Right ventricle myocardium inferior (tissue), 1 donor: ENCODE measurements at regions not wholly inside any gene's neighbourhood (a gene's known extent, or its start where the extent isn't known, plus 50 kb on each side); places are given as distances from the start of the nearest gene placed in this dataset.

Experiments used
- ATAC-seq: fragments of 200-7000 bp; cut with Tn5 transposase; one replicate; pipeline ENCODE4 v1.9.1; 2020; ENCODE audit warnings: mild to moderate bottlenecking, moderate library complexity
- DNase-seq: peaks from one replicate; pipeline ENCODE4 v3.0.0; 2021; ENCODE audit errors: missing footprints
- intact Hi-C: fragments of 100-400 bp; cut with DNase I; formaldehyde crosslinking; loops from one replicate; pipeline ENCODE4 v1.11.0; 2022
- donor health status: DM: no; HTN: yes; CAD: no; lungs with severe emphysema.

DNA sequence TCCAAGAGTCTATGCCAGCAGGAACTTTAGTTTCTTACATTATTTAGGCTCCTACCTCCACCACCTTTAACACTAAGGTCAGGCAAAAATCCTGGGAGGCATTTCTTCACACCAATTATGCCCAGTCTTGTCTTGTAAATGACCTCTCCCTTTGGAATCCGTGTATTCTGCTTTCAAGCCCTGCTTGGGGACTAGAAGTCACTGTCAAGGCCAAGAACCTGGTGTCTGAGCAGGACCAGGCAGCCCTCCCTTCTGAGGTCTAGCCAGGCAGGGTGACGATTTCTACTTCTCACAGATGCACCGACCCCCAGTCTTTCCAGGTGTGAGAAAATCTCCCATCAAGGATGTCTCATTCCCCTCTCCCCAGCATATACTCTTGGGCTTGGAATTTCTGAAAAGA is 82.7 kb upstream of the C1QTNF7 start:
- ATAC-seq (no peak), DNase-seq (no peak)
- intact Hi-C loops, result no loop called here

DNA sequence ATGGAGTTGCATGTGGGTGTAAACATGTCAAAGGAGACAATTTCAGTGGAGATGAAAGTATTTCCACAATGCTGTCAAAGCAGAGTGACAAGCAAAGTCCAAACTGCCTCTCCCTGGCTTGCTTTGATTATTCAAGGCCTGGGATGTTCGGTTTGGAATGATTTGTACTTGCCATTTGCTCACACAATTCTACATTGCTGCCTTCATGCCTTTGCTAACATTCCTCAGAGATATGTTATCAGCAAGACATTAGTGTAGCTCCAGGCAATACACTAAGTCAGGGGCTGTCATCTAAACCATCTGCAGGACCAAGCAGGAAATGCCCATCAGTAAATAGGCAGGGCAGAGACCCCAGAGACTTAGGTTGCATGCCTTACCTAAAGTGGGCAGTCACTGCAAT is 79.6 kb upstream of the C1QTNF7 start:
- DNase-seq (no peak), ATAC-seq (no peak)
- intact Hi-C loops, result no loop called here

DNA sequence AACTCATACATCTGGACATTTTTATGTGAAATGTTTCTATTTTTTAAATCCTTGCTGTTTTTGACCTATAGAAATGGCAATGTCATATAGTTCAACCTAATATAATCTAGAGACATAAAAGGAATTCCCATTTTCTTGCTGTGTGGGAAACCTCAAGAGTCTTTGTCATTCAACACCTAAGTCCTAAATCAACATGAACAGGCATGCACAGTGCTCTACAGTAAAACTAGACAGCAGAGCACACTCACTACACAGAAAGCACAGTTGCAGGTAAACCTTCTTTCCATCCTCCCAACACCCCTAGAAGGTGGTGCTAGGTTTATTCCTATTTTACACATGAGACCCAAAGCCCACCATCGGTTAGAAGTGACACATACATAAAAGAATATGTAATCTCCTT is 79.1 kb upstream of the C1QTNF7 start:
- ATAC-seq (no peak), DNase-seq (no peak)
- intact Hi-C loops, result no loop called here

DNA sequence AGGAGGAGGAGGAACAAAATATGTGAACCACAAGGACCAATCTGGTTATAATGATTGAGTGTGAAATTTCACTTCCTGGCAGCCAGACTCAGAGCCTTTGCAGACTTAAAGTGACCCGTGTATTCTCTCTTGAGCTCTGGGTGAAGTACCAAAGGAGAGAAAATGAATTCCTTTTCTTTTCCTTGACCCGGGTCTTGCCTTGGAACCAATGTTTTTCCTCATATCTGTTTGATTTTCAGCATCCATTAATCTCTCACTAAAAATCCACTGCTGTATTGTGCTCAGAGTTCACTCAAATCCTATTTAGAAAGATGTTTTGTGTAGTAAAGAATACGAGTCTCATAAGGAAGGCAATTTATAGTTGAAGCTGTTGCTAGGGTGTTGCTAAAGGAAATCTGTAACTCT is 78.3 kb upstream of the C1QTNF7 start:
- intact Hi-C loops, result no loop called here
- no peak for DNase-seq
- ATAC-seq, result no peak

DNA sequence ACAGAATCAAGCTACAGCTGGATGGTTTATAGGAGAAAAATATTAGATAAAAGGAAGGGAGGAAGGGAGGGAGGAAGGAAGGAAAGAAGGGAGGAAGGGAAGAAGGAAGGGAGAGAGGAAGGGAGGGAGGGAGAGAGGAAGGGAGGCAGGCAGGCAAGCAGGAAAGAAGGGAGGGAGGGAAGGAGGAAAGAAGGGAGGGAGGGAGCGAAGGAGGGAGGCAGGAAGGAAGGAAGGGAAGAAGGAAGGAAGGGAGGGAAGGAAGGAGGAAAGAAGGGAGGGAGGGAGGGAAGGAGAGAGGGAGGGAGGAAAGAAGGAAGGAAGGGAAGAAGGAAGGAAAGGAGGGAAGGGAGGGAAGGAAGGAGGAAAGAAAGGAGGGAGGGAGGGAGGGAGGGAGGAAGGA is 77.9 kb upstream of the C1QTNF7 start:
- DNase-seq, result no peak
- no peak for ATAC-seq
- intact Hi-C loops, result no loop called here

DNA sequence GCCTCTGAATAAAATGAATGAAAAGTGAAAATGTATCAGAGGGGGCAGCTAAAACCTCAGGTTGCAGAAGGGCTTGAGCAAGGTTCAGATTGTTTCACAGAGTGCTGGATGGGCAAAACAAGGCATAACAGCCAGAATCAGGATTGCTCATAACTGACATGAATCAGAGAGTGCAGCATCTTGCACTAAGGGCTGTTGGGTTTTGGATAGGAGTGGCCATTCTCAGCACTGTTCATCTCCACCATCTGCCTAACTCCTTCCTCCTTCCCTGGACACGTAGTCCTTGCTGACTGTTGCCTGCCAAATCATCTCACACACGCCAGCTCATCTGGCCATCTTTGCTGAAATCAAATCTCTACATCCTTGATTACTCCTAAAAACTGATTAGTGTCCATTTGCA is 75.3 kb upstream of the C1QTNF7 start:
- ATAC-seq (peak; percentile 59), DNase-seq (no peak)
- intact Hi-C loops, result no loop called here

DNA sequence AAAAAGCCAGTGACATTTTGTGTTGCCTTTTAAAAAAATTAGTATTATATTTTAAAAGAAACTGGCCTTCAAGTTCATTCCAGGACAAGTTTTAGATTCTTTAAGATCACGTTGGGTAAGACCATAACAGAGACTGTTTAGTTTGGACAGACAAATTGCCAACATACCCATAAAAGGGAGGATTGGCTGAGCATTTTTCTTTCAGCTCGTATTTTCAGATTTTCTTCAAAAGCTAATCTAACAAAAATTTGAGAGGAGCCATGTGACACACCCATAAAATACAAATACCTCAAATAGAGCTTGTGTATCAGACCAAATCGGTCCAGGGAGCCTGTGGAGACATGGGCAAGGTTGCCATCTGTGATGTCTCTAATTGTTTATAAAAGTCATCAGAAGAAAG is 74.6 kb upstream of the C1QTNF7 start:
- ATAC-seq, result no peak
- no peak for DNase-seq
- intact Hi-C loops, result no loop called here

DNA sequence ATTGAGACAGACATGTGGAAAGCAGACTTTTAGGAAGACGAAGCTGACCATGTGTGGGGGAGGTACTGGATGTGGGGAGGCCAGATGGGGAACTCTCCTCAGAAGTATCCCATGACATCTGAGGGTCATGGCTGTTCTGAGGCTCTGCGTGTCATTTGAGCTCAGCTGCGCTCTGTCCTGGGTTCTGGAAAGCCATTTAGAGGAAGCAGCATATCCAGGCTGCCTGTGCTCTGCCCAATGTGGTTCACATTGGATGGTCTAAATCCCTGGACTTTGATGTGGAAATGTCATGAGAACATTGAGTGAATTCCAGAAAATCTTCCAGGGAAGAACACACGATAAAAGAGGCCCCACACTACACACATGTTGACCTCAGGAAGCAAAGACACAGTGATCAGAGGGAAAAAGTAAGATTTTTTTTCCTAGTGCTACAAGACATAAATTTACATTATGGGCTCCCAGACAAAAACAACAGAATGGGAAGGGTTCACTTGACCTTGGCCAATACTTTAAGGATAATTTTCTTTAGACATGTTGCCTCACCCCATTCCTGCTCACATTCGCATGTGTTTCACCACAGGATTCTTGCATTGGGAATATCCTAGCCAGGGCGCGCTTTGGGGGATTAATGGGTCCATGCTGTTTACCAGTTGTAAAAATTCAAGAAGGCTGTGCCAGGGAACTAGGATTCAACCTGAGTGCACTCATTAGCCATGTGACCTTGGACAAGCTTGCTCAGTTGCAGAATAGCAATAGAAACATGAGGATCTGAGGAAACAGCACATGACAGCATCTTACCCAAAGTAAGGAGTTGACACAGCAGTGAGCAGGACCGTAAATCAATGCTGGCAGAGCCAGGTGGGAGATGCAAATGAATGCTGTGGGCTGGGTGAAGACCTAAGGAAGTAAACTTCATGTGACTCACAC is 73.2 kb upstream of the C1QTNF7 start:
- intact Hi-C loops, result no loop called here
- ATAC-seq (no peak), DNase-seq (no peak)

DNA sequence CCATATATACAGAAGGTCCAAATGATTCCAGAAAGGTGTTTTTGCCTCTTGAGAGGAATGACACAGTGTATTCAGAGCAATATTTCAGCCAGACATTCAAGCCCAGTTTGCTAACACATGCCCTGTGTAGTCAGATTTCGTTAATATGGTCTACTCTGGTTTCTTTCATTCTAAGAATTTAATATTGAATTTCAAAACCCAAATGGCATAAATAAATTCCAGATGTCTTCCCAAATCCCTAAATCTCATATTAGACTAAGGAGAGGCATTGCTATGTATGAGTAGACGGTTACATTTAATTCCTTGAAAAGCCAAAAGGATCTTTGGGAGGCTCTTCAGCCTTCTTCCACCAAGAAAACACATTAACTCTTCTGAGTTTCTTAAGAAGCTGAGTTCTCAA is 66.3 kb upstream of the C1QTNF7 start:
- DNase-seq (no peak), ATAC-seq (no peak)
- intact Hi-C loops, result no loop called here

DNA sequence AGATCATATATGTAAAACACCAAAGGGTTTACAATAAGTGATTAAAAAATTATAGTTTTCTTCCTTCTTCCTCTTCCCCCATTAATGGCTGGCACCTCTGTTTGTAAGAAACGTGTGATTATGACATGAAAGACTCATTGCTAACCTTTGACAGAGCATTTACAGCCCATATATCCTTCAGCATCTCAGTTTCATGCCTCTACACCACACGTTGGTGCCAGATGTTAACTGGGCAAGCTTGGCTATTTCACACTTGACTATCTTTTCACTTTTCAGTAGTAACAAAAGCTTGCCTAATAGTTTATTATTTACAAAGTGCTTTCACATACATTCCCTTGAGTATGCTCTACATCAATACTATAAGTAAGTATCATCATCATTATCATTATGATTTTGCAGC is 65.3 kb upstream of the C1QTNF7 start:
- DNase-seq, result no peak
- no peak for ATAC-seq
- intact Hi-C loops, result no loop called here

DNA sequence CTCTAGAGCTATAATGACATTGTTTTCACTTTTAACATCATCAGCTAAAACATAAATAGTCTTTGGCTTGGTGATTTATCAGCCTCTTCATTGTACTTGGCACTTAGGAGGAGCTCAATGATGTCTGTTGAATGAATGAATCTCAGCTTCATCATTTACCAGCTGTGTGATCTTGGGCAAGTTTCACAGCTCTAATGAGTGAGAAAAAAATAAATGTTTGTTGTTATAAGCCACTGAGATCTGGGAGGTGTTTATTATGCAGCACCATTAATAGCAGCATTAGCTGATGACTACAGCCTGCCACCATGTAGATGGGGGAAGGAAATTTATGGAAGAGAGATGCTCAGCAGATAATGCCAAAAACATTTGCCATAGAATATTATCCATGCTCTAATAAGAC is 63.6 kb upstream of the C1QTNF7 start:
- ATAC-seq, result no peak
- no peak for DNase-seq
- intact Hi-C loops, result no loop called here

DNA sequence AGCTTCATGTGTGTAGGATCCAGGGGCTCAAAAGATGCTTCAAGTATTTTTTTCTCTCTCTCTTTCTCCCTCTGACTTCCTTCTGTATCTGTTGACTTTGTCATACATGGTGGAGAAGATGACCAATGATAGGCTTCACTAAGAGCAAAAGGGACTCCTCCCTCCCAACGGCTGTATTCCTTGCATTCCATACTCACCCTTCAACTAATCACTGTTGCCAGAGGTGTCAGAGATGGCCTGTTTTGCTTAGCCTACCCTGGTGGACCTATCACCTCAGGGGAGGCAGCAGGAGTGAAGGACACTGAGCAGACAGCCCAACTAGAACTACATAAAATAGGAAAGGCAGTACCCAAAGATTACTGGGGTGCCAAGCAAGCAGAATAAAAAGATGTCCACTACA is 62.2 kb upstream of the C1QTNF7 start:
- ATAC-seq, result no peak
- no peak for DNase-seq
- intact Hi-C loops, result no loop called here

DNA sequence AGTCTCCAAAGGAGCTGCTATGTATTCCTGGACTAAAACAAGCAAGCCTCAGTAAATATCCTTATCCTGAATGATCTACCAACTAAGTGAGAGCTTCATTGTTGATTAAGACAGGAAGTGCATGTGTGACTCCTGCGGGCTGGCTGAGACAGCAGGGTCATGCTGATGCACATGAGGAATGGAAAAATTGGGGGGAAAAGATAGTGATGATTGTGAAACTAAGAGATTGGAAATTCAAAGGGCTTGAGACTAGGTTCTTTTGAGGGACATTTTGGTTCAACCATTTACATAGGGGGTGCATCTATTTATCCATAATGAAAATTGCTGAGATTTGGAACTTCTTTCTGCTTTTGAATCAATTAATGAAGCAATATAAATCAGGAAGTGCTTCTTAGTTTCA is 61.1 kb upstream of the C1QTNF7 start:
- DNase-seq, result no peak
- intact Hi-C loops, result no loop called here

DNA sequence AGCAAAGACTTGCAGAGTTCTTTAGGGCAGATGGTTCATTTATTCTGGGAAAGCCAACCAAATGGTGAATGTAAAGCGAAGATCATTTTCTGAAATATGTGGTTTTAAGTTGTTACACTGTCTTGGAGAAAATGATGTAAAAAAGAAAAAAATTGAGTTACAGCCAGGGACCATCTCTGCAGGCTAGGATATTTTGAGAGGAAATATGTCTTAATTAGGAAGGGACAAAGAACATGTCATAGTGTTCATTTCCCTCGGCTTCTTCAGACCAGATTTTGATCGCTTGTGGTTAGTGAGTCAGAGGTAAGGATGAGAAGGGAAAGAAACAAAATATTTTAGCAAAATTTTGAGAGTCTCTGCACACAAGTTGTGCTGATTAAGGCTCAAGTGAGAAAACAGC is 59.0 kb upstream of the C1QTNF7 start:
- intact Hi-C loops, result no loop called here
- no peak for ATAC-seq

More for the DNA sequence above, 61.1 kb upstream of the C1QTNF7 start:
- ATAC-seq, result no peak

DNA sequence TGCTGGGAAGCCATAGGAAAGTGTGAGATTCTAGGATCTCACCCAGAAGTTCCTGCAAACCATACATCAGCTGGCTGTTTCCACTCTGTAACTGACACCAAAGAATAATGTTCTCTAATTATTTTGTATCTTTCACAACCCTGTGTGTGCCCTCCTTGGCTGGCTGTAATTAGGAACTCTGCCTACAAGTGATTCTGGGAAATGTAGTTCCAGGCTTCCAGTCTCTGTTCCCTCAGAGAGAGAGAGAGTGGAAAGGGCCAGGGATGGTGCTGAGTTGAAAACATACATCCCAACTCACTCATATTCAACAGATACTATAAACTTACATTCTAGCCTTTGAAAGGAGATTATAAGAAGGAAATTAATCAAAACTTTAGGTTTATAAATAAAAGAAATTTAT is 57.5 kb upstream of the C1QTNF7 start:
- intact Hi-C loops, result no loop called here
- ATAC-seq, result no peak

More for the DNA sequence above, 59.0 kb upstream of the C1QTNF7 start:
- no peak for DNase-seq

DNA sequence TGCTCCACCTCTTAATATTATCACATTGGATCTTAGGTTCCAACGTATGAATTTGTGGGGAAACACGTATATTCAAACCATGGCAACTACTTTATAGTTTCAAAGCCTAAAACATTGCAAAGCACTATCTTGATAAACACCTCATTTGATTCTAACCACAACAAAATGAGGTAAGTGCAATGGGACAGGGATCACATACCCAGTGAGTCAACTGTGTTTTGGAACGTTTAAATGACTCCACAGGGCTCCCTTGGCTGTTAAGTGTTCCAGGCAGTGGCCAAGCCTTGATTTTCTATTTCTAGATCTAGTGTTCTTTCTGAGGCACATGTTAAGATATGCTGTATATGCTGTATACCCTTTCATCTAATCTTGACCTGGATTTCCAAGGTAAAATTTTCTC is 54.5 kb upstream of the C1QTNF7 start:
- DNase-seq (no peak), ATAC-seq (no peak)
- intact Hi-C loops, result no loop called here

More for the DNA sequence above, 57.5 kb upstream of the C1QTNF7 start:
- no peak for DNase-seq

DNA sequence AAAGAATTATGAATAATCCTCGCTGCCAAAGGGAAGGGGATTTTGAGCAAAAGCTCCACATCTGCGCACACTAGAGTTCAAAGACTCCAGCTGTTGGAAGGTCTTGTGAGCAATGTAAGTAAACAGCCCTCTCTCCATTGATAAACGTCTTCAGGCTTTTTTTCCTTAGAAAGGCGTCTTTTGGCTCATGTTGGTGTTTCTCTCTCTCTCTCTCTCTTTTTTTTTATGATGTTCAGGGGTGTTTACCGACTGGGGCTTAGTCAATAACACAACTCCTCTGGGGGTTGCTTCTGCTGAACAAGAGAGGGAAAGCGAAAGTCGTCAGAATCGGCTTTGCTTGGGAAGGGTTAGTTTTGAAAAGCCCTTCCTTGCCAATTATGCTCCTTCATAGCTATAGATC is 53.2 kb upstream of the C1QTNF7 start:
- intact Hi-C loops, result no loop called here
- no peak for DNase-seq
- peak; percentile 45 for ATAC-seq

DNA sequence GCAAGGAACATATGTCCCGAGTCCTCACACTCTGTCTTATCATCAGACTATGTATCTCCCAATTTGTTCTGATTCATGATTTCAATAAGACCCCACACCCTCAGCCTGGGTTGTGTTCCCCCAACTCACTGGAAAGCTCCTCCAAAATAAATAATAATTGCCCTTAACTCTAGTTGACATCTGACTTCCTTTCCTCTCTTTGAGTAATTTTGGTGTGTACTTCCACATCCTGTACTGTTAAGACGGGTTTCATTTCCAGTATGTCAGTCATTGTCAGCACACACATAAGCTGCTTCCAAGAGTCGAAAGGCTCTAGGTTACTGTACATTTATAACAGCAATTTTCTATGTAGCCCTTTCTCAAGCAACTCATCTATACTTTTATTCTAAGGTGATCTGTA is 52.2 kb upstream of the C1QTNF7 start:
- no peak for ATAC-seq
- intact Hi-C loops, result no loop called here
- no peak for DNase-seq

DNA sequence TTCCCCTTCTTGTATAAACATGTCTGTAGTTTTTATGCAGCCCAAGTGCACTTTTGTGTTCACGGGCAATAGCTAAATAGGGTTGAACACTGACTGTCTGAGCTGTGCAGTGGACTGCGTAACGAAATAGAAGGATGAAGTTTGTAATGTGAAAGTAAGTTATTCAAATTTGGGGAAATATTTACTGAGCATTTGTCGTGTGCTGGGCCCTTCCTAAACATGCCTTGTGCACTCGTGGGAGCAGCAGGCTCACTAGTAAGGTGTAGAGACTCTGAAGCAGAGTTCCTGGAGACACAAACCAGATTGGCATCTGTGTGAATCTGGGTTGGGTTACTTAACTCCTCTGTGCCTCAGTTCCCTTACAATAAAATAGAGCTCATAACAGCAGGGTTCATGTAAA is 51.7 kb upstream of the C1QTNF7 start:
- intact Hi-C loops, result no loop called here
- ATAC-seq (no peak), DNase-seq (no peak)

DNA sequence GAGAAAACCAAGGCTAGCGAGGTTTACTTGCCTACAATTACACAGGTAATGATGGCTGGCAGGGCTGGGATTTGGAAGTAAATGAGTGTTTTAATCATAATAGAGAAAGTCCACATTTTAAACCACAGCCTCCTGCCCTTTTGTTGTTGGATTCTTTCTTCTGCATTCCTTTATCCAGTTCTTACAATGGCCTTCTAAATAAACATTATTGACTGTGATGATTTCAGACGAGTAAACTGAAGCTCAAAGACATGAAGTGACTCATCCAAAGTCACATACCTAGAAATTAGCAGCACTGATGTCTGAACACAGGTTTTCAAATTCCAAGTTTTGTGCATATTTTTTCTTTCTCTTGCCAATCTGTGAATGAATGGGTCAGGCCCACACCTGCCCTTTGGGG is 51.2 kb upstream of the C1QTNF7 start:
- no peak for DNase-seq
- intact Hi-C loops, result no loop called here
- ATAC-seq, result no peak
